ENCODE measurements at regions not wholly inside any gene's neighbourhood (a gene's known extent, or its start where the extent isn't known, plus 50 kb on each side); places are given as distances from the start of the nearest gene placed in this dataset.
A peak's percentile ranks its signal among the peaks of the same experiment; 100 is the strongest.
"Not testable (repeated sequence)": the region's sequence is repeated elsewhere in the genome, so short reads cannot be mapped to it uniquely, and the experiment has no call there.

DNA sequence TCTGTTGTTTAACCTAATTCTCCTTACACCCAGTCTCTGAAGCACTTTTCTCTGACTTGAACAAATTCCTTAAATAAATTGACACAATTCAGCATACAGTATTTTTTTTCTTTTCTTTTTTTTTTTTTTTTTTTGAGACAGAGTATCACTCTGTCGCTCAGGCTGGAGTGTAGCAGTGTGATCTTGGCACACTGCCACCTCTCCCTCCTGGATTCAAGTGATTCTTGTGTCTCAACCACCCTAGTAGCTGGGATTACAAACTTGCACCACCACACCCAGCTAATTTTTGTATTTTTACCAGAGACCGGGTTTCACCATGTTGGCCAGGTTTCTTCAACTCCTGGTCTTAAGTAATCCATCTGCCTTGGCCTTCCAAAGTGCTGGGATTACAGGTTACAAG, 1498.1 kb upstream of the PCDH10 start:
- Histone ChIP-seq H3K4me1 (no peaks in the 10 kb centered on the region), H3K9me3 (no peaks in the 10 kb centered on the region), H3K27ac (no peak overlapping the region), H3K27me3 (no peaks in the 10 kb centered on the region), H3K36me3 (no peaks in the 10 kb centered on the region), H3K4me3 (no peak overlapping the region)
- DNase-seq = no peak
- WGBS (ENCODE audit: insufficient coverage, low coverage, low lambda C conversion rate, missing lambda C conversion rate) = 88% methylated on average over 1 of the region's 2 CpGs
- intact Hi-C loops (cut with DNase I) = no loop called here
- TF ChIP-seq POLR2A (IDR thresholded peaks at IDR 0.05) = no peak
- TF ChIP-seq, protein P1, sequence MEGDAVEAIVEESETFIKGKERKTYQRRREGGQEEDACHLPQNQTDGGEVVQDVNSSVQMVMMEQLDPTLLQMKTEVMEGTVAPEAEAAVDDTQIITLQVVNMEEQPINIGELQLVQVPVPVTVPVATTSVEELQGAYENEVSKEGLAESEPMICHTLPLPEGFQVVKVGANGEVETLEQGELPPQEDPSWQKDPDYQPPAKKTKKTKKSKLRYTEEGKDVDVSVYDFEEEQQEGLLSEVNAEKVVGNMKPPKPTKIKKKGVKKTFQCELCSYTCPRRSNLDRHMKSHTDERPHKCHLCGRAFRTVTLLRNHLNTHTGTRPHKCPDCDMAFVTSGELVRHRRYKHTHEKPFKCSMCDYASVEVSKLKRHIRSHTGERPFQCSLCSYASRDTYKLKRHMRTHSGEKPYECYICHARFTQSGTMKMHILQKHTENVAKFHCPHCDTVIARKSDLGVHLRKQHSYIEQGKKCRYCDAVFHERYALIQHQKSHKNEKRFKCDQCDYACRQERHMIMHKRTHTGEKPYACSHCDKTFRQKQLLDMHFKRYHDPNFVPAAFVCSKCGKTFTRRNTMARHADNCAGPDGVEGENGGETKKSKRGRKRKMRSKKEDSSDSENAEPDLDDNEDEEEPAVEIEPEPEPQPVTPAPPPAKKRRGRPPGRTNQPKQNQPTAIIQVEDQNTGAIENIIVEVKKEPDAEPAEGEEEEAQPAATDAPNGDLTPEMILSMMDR (IDR thresholded peaks at IDR 0.05) = no peak
- ATAC-seq = no peak

DNA sequence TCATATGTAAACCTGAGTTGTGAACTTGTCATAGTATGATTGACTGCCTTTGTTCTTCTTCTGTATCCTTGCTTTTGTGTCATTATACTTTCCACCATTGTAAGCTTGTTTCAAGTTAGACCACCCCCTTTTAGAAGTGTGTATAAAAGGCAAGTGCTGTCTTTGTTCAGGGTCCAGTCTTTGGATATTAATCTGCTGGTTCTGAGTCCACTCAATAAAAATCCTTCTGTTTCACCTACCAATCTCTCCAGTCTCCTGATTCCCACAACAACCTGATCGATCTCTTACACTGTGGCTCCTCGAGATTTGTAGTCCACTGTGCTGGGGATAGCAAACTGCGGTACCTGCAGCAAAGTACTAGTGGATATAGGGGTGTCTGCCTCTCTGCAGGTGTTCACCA, 1465.8 kb upstream of the PCDH10 start:
- H3K36me3 ChIP-seq; H3K4me1 ChIP-seq; ATAC-seq; H3K27ac ChIP-seq; H3K4me3 ChIP-seq; H3K9me3 ChIP-seq; DNase-seq; H3K27me3 ChIP-seq; intact Hi-C loops (cut with DNase I): not testable (repeated sequence)
- WGBS (ENCODE audit: insufficient coverage, low coverage, low lambda C conversion rate, missing lambda C conversion rate) = 48% methylated on average over 3 of the region's 3 CpGs

GRCh38 chr4:131721883-131722282, 1427.2 kb upstream of the PCDH10 start:
- Histone ChIP-seq H3K4me3 (no peak overlapping the region), H3K36me3 (no peaks in the 10 kb centered on the region), H3K27ac (no peak overlapping the region), H3K4me1 (no peaks in the 10 kb centered on the region), H3K27me3 (no peaks in the 10 kb centered on the region), H3K9me3 (no peaks in the 10 kb centered on the region)
- DNase-seq (no peak), ATAC-seq (no peak)
- 70% methylated on average over 2 of the region's 2 CpGs for WGBS (ENCODE audit: insufficient coverage, low coverage, low lambda C conversion rate, missing lambda C conversion rate)
- intact Hi-C loops (cut with DNase I) = no loop called here
- TF ChIP-seq, protein P1 (IDR thresholded peaks at IDR 0.05) = no peak
- no peak for TF ChIP-seq POLR2A (IDR thresholded peaks at IDR 0.05)

DNA sequence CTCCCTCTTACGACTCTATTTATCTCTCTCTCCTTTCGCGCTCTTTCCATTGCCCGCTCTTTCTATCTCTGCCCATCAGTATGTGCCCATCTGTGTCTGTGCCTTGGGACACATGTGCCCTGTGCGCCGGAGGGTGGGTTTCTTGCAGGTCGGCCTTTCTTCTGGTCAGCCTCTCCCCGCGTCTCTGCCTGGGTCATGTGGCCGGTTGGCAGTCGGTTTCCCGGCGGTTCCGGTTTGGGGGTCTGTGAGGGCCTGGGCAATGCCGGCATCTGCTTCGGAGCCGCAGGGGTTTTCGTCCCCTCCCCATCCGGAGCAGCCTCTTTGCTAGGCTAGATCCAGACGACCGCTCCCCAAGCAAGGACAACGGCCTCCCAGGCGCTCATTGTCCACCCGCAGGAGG, 1426.0 kb upstream of the PCDH10 start:
- H3K4me1 ChIP-seq; H3K9me3 ChIP-seq; intact Hi-C loops (cut with DNase I); H3K27me3 ChIP-seq; H3K4me3 ChIP-seq; H3K36me3 ChIP-seq; DNase-seq; H3K27ac ChIP-seq; ATAC-seq: not testable (repeated sequence)
- WGBS (ENCODE audit: insufficient coverage, low coverage, low lambda C conversion rate, missing lambda C conversion rate) = 81% methylated on average over 6 of the region's 24 CpGs

DNA sequence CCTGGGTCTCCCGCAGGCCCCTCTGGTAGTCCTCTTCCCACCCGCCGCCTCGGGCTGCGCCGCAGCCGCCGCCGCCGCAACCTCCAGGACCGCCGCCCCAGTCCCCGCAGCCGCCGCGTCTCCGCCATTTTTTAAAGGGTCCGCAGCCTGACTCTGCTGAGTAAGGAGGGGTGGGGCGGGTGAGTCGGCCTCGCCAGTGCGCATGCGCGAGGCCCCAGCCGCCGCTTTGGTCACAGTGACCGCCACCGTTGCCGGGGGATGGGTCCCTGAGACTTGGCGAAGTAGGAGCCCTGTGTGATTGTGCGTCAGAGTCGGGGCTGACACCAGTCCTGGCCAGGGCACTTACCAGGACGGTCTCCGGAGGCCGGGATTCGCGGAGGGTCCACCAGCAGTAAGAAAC, 1424.2 kb upstream of the PCDH10 start:
- peak; percentile 76 to 85 (median 77) for DNase-seq
- H3K27ac ChIP-seq; intact Hi-C loops (cut with DNase I); H3K27me3 ChIP-seq; ATAC-seq; H3K36me3 ChIP-seq; H3K4me1 ChIP-seq; H3K4me3 ChIP-seq; H3K9me3 ChIP-seq: not testable (repeated sequence)
- WGBS (ENCODE audit: insufficient coverage, low coverage, low lambda C conversion rate, missing lambda C conversion rate) = no CpG with 5 or more reads among the region's 37 CpGs

DNA sequence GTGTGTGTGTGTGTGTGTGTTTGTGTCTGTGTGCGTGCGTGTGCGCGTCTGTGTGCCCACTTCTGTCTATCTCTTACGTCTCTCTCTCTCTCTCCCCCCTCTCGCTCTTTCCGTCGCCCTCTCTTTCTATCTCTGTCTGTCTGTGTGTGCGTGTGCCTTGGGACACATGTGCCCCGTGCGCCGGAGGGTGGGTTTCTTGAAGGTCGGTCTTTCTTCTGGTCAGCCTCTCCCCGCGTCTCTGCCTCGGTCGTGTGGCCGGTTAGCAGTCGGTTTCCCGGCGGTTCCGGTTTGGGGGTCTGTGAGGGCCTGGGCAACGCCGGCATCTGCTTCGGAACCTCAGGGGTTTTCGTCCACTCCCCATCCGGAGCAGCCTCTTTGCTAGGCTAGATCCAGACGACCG, 1423.6 kb upstream of the PCDH10 start:
- H3K36me3 ChIP-seq; H3K27ac ChIP-seq; DNase-seq; H3K9me3 ChIP-seq; intact Hi-C loops (cut with DNase I); H3K4me3 ChIP-seq; H3K27me3 ChIP-seq; H3K4me1 ChIP-seq; ATAC-seq: not testable (repeated sequence)
- 0% methylated on average over 1 of the region's 29 CpGs for WGBS (ENCODE audit: insufficient coverage, low coverage, low lambda C conversion rate, missing lambda C conversion rate)

- intact Hi-C loops (cut with DNase I); H3K27me3 ChIP-seq; H3K4me3 ChIP-seq; H3K36me3 ChIP-seq; H3K4me1 ChIP-seq; ATAC-seq; DNase-seq; H3K27ac ChIP-seq; H3K9me3 ChIP-seq: not testable (repeated sequence)
- WGBS (ENCODE audit: insufficient coverage, low coverage, low lambda C conversion rate, missing lambda C conversion rate) = 100% methylated on average over 2 of the region's 28 CpGs
These were observed 1422.2 kb upstream of the PCDH10 start for GRCh38 chr4:131726940-131727339.

- H3K27ac ChIP-seq; H3K9me3 ChIP-seq; H3K36me3 ChIP-seq; H3K4me3 ChIP-seq; intact Hi-C loops (cut with DNase I); DNase-seq; H3K4me1 ChIP-seq; H3K27me3 ChIP-seq; ATAC-seq: not testable (repeated sequence)
- WGBS (ENCODE audit: insufficient coverage, low coverage, low lambda C conversion rate, missing lambda C conversion rate) = 94% methylated on average over 7 of the region's 40 CpGs
These were observed 1421.7 kb upstream of the PCDH10 start for GRCh38 chr4:131727418-131727817.

DNA sequence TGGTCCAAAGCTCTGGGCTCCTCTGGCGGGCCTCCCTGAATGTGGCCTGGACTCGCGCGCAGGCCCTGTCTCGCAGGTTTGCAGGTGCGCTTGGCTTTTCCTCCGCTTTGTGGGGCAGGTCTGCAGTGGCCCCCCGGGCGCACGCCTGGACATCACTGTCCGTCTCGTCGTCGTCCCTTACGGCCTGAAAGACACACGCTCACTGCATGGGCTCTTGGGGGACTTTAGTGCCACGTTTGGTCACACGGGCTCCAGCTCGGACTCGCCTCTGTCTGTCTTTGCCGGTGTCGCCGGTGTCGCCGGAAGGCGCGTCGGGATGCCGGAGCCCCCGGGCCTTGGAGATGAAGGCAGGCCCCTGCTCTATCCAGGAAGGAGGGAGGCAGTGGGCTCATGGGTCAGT, 1419.9 kb upstream of the PCDH10 start:
- DNase-seq; ATAC-seq; H3K36me3 ChIP-seq; H3K27ac ChIP-seq; H3K4me1 ChIP-seq; intact Hi-C loops (cut with DNase I); H3K27me3 ChIP-seq; H3K4me3 ChIP-seq; H3K9me3 ChIP-seq: not testable (repeated sequence)
- WGBS (ENCODE audit: insufficient coverage, low coverage, low lambda C conversion rate, missing lambda C conversion rate) = 84% methylated on average over 5 of the region's 30 CpGs

DNA sequence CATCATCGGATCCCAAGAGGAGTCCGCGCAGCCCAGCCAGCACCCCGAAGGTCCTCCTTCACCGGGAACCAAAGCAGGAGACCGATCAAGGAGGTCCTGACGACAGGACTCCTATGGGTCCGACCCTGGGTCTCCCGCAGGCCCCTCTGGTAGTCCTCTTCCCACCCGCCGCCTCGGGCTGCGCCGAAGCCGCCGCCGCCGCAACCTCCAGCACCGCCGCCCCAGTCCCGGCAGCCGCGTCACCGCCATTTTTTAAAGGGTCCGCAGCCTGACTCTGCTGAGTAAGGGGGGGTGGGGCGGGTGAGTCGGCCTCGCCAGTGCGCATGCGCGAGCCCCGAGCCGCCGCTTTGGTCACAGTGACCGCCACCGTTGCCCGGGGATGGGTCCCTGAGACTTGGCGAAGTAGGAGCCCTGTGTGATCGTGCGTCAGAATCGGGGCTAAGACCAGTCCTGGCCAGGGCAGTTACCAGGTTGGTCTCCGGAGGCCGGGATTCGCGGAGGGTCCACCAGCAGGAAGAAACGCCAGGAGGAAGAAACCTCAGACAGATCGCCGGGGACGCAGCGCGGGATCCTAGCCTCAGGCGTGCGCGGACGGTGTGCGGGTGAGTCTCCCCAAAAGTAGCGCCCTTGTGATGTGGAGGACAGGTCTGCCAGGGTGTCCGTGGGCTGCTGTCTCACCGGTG, 1419.2 kb upstream of the PCDH10 start:
- DNase-seq; H3K27me3 ChIP-seq; H3K27ac ChIP-seq; H3K4me1 ChIP-seq; H3K4me3 ChIP-seq; H3K36me3 ChIP-seq; intact Hi-C loops (cut with DNase I); ATAC-seq; H3K9me3 ChIP-seq: not testable (repeated sequence)
- WGBS (ENCODE audit: insufficient coverage, low coverage, low lambda C conversion rate, missing lambda C conversion rate) = 87% methylated on average over 32 of the region's 59 CpGs

All from right lobe of liver (tissue), 6 donors.